GM10266 (cell line): ENCODE measurements at regions not wholly inside any gene's neighbourhood (a gene's known extent, or its start where the extent isn't known, plus 50 kb on each side); places are given as distances from the start of the nearest gene placed in this dataset.

ENCODE experiments used
- DNase-seq: peaks from one replicate; pipeline ENCODE4 v3.0.0; 2012; ENCODE audit errors: extremely low spot score
- TF ChIP-seq, protein P1 (sequence below): IDR thresholded peaks from 2 replicates; pipeline ENCODE4 v1.5.1; 2012; ENCODE audit warnings: mild to moderate bottlenecking, low read depth; ENCODE audit not compliant: control insufficient read depth, insufficient read depth; ENCODE audit errors: missing control alignments

DNA sequence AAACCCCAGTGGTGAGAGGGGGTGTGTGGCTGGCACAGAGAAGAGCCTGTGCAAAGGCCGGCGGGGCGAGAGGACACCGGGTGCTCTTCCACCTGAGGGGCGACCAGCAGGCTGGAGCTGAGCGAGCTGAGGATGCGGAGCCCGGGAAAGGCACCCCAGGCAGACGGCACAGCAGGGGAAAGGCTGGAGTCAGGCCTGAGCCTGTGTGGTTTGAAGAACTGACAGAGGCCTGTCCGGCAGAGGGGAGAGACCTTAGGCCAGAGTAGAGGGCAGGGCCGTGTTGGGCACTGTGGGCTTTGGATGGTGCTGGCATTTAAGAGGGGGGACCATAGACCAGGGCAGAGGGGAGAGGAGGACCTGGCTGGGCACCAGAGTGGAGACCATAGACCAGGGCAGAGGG is 149.8 kb downstream of the RTP5 start:
- no peak for DNase-seq
- TF ChIP-seq, protein P1, sequence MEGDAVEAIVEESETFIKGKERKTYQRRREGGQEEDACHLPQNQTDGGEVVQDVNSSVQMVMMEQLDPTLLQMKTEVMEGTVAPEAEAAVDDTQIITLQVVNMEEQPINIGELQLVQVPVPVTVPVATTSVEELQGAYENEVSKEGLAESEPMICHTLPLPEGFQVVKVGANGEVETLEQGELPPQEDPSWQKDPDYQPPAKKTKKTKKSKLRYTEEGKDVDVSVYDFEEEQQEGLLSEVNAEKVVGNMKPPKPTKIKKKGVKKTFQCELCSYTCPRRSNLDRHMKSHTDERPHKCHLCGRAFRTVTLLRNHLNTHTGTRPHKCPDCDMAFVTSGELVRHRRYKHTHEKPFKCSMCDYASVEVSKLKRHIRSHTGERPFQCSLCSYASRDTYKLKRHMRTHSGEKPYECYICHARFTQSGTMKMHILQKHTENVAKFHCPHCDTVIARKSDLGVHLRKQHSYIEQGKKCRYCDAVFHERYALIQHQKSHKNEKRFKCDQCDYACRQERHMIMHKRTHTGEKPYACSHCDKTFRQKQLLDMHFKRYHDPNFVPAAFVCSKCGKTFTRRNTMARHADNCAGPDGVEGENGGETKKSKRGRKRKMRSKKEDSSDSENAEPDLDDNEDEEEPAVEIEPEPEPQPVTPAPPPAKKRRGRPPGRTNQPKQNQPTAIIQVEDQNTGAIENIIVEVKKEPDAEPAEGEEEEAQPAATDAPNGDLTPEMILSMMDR: no peak

DNA sequence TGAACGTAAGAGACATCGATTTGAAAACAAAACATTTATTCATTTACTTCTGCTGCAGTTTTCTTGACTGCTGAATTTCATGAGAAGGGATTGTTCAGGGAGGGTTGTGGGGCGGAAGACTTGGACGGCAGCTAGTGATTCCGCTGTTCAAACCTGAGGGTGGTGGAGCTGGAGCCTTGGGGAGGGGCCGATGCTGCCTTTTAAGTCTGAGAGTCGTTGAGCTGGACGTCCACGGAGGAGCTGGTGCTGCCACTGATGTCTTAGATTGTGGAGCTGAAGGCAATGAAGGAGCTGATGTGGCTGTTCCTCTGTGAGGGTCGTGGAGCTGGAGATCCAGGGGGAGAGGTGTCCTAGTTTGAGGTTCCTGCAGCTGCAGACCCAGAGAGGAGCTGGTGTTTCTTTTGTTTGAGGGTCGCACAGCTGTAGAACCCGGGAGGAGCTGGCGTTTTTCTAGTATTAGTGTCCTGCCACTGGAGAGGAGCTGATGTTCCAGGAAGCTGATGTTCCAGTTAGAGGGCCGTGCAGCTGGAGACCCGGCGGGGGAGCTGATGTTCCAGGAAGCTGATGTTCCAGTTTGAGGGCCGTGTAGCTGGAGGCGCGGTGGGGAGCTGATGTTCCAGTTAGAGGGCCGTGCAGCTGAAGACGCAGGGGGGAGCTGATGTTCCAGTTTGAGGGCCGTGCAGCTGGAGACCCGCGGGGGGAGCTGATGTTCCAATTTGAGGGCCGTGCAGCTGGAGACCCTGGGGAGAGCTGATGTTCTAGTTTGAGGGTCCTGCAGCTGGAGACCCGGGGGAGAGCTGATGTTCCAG is 150.9 kb downstream of the RTP5 start:
- no peak for DNase-seq
- TF ChIP-seq, protein P1: peak; percentile 14

DNA sequence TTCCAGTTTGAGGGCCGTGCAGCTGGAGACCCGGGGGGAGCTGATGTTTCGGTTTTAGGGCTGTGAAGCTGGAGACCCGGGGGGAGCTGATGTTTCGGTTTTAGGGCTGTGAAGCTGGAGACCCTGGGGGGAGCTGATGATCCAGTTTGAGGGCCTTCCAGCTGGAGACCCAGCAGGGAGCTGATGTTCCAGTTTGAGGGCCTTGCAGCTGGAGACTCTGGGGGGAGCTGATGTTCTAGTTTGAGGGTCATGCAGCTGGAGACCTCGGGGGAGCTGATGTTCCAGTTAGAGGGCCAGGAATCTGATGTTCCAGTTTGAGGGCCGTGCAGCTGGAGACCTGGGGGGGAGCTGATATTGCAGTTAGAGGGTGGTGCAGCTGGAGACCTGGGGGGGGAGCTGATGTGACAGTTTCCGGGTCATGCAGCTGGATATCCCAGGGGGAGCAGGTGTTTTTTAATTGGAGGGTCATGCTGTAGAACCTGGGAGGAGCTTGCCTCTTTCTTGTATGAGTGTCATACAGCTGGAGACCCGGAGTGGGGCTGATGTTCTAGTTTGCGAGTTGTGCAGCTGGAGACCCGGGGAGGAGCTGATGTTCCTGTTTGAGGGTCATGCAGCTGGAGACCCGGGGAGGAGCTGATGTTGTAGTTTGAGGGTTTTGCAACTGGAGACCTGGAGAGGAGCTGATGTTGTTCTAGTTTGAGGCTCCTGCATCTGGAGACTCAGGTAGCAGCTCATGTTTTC is 153.2 kb downstream of the RTP5 start:
- no peak for DNase-seq
- TF ChIP-seq, protein P1: no peak

DNA sequence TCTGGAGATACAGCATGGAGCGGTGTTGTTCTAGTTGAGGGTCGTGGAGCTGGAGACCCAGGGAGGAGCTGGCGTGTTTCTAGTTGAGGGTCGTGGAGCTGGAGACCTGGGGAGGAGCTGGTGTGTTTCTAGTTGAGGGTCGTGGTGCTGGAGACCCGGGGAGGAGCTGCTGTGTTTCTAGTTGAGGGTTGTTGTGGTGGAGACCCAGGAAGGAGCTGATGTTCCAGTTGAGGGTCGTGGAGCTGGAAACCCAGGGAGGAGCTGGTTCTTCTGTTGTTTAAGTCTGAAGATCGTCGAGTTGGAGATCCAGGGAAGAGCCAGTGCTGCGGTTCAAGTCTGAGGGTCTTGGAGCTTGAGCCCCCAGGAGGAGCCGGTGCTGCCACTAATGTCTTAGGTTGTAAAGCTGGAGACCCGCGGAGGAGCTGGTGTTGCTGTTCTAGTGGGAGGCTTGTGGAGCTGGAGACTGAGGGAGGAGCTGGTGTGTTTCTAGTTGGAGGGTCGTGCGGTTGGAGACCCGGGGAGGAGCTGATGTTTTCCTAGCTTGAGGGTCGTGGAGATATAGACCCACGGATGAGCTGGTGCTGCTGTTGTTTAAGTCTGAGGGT is 155.3 kb downstream of the RTP5 start:
- DNase-seq: no peak
- TF ChIP-seq, protein P1: no peak

DNA sequence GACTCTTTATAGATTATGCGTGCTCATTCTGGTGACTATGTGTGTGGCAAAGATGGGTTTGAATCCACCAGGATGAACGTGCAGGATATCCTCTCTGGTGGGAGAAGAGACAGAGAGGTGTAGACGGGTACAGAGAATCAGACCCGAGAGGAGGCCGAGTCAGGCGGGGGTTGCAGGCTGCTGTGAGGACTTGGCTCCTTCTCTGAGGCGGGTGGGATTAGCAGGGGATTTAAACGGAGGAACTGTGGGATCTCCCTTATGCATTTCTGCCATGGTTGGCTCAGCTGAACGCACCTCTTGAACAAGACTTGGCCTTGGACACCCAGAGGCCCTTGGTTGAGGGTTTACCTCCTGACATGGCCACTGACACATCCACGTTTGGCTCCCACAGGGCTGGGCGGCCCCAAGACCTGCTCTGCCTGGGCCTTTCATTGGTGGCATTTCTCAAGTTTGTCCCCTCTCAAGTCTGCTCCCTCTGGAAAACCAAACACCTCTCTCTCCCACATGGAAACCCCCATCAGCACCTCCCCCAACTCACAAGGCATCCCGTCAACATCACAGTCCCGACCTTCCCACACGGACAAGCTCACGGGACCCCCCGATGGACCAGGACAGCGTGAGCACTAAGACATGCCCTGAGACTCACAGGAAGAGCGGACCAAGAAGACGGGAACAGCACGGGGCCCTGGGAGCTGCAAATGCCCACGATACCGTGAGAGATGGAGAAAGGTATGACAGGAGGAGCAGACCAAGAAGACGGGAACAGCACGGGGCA is 158.3 kb downstream of the RTP5 start:
- no peak for DNase-seq
- TF ChIP-seq, protein P1: no peak

DNA sequence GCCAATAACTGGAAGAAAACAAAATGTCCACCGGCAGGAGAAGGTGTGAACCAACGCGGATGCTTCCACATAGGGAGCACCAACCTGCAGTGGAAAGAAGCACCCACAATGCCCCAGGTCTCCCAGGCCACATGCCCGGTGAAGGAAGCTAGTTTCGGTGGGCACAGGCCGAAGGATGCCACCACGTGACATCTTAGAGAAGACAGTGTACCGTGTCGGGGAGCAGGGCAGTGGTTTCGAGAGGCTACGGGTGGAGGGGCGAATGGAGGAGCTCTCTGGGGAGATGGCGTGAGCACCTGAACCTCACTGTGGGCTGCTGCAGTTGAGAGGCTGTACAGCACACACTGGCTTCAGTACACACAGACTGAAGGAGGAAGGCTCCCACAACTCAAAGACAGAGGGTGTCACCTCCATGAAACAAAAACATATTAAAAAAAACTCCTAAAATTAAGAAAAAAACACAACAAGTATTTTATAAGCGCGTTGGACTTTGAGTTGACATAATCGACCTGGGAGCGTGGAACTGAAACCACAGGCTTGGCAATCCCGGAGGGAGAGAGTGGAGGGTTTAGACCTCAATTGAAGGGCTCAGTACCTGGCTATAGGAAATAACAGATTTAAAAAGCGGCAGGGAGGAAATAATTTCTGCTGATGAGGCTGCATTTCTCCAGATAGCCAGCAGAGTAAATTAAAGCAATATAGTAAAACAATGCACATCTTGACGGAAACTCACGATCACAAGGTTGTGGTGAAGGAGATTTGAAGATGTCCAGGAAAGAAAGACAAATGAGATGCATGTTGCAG is 160.1 kb downstream of the RTP5 start:
- TF ChIP-seq, protein P1: no peak
- no peak for DNase-seq
